CD4-positive, alpha-beta T cell treated with Interleukin-17A for 4 hours (primary cell): ENCODE measurements at regions not wholly inside any gene's neighbourhood (a gene's known extent, or its start where the extent isn't known, plus 50 kb on each side); places are given as distances from the start of the nearest gene placed in this dataset.
A peak's percentile ranks its signal among the peaks of the same experiment; 100 is the strongest.
"Not testable (repeated sequence)": the region's sequence is repeated elsewhere in the genome, so short reads cannot be mapped to it uniquely, and the experiment has no call there.

ENCODE experiments used
- DNase-seq: peaks from one replicate; pipeline ENCODE4 v3.0.0-alpha.2; 2020; ENCODE audit warnings: mixed read lengths

- no peak for DNase-seq
These were observed 124.9 kb downstream of the METRNL start for GRCh38 chr17:83204230-83204725.

DNA sequence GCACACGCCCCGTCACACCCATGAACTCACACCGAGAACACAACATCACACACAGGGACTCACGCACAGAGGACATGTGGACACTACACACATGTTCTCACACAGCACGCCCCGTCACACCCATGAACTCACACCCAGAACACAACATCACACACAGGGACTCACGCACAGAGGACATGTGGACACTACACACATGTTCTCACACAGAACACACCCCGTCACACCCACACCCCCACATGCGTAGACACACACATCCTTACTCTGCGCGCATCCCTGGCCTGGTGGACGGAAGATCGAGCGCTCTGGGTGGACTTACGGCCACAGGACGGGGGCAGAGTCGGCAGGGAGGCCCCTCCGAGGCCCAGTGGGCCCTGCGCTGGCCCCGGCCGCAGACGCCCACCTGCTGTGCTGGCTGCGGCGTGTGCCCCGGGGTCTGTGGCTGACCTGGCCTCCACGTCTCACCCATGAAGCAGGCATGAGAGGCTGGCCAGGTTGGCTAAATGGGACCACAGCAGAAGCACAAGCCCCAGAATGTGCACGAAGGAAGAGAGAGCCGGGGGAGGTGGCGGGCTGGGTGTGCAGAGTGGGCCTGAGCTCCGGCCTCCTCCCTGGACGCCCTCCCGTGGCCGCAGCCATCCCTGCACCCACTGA, 125.5 kb downstream of the METRNL start:
- not testable (repeated sequence) for DNase-seq

DNA sequence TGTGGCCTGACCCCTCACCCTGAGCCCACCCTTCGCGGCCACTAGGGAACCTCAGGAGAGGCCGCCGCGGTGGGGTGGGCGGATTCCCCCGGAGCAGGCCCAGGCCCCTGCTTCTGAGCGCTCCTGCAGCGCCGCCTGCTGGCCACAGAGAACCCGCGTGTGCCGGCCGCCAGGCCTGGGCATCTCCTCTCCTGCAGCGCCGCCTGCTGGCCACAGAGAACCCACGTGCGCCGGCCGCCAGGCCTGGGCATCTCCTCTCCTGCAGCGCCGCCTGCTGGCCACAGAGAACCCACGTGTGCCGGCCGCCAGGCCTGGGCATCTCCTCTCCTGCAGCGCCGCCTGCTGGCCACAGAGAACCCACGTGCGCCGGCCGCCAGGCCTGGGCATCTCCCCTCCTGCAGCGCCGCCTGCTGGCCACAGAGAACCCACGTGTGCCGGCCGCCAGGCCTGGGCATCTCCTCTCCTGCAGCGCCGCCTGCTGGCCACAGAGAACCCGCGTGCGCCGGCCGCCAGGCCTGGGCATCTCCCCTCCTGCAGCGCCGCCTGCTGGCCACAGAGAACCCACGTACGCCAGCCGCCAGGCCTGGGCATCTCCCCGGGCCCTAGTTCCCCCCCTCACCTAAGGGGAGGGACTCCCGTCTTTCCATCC, 126.1 kb downstream of the METRNL start:
- DNase-seq = peak; percentile 61

GRCh38 chr17:83206036-83206394, 126.6 kb downstream of the METRNL start:
- not testable (repeated sequence) for DNase-seq

DNA sequence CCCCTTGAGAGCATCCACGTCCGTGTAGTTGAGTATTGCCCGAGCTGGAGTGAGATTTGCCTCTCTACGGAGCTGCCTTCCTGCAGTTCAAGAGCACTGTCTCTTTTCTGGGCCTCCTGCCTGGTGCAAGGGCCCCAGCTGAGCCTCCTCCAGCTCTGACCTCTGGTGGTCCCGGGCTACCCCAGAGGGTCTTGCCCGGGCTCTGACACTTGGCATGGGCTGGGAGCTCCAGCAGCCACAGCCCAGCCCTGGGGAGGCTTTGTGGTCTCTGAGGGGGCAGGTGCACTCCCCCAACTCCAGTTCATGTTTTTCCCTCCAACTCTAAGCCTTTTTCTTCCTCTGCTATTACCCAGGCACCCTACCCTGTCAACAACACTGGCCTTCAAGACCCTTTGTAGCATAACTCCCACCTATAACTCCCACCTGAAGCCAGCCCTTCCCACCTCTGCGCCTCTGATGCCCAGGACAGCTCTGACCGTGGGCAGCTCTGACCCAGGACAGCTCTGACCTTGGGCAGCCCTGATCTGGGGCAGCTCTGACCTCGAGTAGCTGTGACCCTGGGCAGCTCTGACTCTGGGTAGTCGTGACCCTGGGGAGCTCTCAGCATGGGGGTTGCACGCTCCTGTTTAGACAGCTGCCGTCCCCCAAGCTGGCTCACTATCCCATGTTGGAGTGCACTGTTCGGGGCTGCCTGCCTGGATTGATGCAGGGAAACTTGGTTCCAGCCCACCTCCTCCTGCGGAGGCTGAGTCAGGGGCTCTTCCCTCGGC, 127.6 kb downstream of the METRNL start:
- DNase-seq = not testable (repeated sequence)

DNA sequence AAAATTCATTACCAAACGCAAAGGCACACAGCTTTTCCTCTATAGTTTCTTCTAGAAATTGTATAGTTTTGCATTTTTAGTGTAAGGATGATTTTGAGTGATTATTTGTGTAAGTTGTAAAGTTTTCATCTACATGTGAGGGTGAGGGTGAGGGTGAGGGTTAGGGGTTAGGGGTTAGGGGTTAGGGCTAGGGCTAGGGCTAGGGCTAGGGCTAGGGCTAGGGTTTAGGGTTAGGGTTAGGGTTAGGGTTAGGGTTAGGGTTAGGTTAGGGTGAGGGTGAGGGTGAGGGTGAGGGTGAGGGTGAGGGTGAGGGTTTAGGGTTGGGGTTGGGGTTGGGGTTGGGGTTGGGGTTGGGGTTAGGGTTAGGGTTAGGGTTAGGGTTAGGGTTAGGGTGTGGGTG, 167.6 kb downstream of the METRNL start:
- peak; percentile 25 for DNase-seq
